ENCODE measurements at regions not wholly inside any gene's neighbourhood (a gene's known extent, or its start where the extent isn't known, plus 50 kb on each side); places are given as distances from the start of the nearest gene placed in this dataset.

DNA sequence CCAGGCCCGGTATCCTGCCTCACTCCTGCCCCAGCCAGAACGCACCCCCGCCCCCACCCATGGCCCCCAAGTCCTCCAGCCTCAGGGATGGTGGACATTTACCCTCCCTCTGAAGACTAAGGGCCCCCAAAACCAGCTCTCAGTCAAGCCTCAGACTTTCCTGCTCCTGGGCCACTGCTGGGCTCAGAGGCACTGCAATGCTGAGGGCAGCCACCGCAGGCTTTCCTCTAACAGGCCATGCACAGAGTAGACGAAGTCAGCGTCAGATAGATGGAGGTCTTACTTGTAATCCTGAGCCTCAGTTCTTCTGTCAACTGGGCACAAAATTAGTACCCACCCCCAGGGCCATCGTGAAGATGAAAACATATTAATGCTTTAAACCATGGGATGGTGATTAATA is 92.6 kb downstream of the TTC32 start:
- no peaks in the 10 kb centered on the region for H3K9me3 ChIP-seq (ENCODE audit: control insufficient read depth, insufficient read depth, low read length)
- H3K4me1 ChIP-seq (ENCODE audit: control insufficient read depth, insufficient read depth, low read length): no peaks in the 10 kb centered on the region
- H3K27ac ChIP-seq (ENCODE audit: low read depth, low read length): no peak overlapping the region
- H3K4me3 ChIP-seq (ENCODE audit: low read depth, low read length): no peak overlapping the region
- H3K36me3 ChIP-seq (ENCODE audit: control insufficient read depth, insufficient read depth, low read length): no peaks in the 10 kb centered on the region
- no peak overlapping the region for H3K9ac ChIP-seq (ENCODE audit: low read depth, low read length)
- H3K27me3 ChIP-seq (ENCODE audit: control insufficient read depth, insufficient read depth, low read length): no peaks in the 10 kb centered on the region

DNA sequence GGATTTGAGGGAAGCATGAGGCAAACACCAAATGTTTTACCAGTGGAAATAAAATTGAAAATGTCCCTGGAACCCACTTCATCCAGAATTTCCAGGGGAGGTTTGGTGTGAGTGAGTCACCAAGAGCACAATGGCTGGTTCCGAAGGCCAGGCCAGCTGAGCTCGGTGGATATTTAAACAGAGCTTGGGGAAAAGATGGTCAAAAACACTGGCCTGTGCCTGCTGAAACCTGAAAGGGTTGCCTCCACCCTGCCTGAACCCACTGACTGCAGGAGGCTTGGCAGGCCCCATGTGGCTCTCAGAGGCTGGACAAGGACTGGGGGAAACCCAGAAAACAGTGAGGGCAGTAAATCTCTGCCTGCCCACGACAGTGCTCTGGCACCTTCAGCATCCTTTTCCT is 93.9 kb downstream of the TTC32 start:
- no peak overlapping the region for H3K9ac ChIP-seq (ENCODE audit: low read depth, low read length)

DNA sequence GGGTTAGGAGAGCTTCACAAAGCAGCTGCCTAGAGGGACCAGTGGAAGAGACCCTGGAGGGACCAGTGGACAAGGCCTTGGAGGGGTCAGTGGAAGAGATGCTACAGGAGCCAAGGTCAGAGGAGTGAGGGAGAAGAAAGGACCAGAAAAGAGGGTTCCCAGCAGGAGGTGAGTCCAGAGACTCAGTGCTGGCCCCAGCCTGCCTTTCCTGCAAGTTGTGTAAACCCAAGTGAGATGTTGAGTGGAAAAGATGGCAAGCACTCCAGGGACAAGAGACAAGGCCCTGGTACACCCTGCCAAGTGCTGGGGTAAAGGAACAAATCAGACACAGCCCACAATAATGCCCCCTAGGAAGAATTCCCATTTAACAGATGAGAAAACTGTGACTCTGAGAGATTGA is 94.4 kb downstream of the TTC32 start:
- no peaks in the 10 kb centered on the region for H3K27me3 ChIP-seq (ENCODE audit: control insufficient read depth, insufficient read depth, low read length)
- H3K4me1 ChIP-seq (ENCODE audit: control insufficient read depth, insufficient read depth, low read length): no peaks in the 10 kb centered on the region
- H3K4me3 ChIP-seq (ENCODE audit: low read depth, low read length): no peak overlapping the region
- H3K9me3 ChIP-seq (ENCODE audit: control insufficient read depth, insufficient read depth, low read length): no peaks in the 10 kb centered on the region
- no peaks in the 10 kb centered on the region for H3K36me3 ChIP-seq (ENCODE audit: control insufficient read depth, insufficient read depth, low read length)
- H3K9ac ChIP-seq (ENCODE audit: low read depth, low read length): no peak overlapping the region
- no peak overlapping the region for H3K27ac ChIP-seq (ENCODE audit: low read depth, low read length)

More for the DNA sequence above, 93.9 kb downstream of the TTC32 start:
- Histone ChIP-seq H3K27ac (ENCODE audit: low read depth, low read length) (no peak overlapping the region), H3K36me3 (ENCODE audit: control insufficient read depth, insufficient read depth, low read length) (no peaks in the 10 kb centered on the region), H3K27me3 (ENCODE audit: control insufficient read depth, insufficient read depth, low read length) (no peaks in the 10 kb centered on the region), H3K9me3 (ENCODE audit: control insufficient read depth, insufficient read depth, low read length) (no peaks in the 10 kb centered on the region), H3K4me1 (ENCODE audit: control insufficient read depth, insufficient read depth, low read length) (no peaks in the 10 kb centered on the region), H3K4me3 (ENCODE audit: low read depth, low read length) (no peak overlapping the region)

DNA sequence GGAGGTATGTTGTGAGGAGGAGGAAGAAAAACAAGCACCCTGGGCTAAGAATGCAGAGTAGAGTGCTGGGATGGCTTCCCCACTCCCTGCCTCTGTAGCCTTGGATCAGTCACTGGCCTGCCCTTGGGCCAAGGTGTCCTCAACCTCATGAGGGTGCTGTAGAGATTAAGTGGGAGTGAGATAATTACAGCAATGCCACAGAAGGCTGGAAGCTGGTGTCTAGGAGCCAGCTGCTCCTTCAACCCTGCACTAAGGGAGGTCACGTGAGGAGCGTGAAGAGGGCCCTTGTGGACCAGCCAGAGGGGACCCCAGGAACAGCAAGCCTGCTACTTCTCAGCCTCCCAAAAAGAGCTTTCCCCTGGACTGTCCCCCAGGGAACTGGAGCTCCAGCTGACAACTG is 95.2 kb downstream of the TTC32 start:
- Histone ChIP-seq H3K27me3 (ENCODE audit: control insufficient read depth, insufficient read depth, low read length) (no peaks in the 10 kb centered on the region), H3K4me1 (ENCODE audit: control insufficient read depth, insufficient read depth, low read length) (no peaks in the 10 kb centered on the region), H3K4me3 (ENCODE audit: low read depth, low read length) (no peak overlapping the region), H3K27ac (ENCODE audit: low read depth, low read length) (no peak overlapping the region), H3K9me3 (ENCODE audit: control insufficient read depth, insufficient read depth, low read length) (no peaks in the 10 kb centered on the region), H3K36me3 (ENCODE audit: control insufficient read depth, insufficient read depth, low read length) (no peaks in the 10 kb centered on the region), H3K9ac (ENCODE audit: low read depth, low read length) (no peak overlapping the region)

DNA sequence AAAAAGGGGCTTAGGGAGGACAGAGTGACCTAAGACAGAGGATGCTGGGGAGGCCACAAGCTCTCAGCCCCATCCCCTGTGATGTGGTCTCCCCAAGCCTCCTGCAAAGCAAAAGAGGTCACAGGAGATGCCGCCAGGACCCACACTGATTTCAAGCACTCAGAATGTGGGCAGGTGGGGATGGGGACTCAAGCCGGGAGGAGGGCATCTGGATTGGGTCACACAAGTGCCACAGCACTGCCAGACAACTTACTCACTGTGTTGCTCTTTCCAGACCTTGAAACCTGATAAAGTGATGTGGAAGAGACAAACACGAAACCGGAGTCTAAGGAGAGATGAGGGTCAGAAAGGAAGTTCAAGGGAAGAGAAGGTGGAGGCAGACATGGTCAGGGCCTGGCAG is 95.7 kb downstream of the TTC32 start:
- Histone ChIP-seq H3K9ac (ENCODE audit: low read depth, low read length) (no peak overlapping the region), H3K4me3 (ENCODE audit: low read depth, low read length) (no peak overlapping the region), H3K36me3 (ENCODE audit: control insufficient read depth, insufficient read depth, low read length) (no peaks in the 10 kb centered on the region), H3K4me1 (ENCODE audit: control insufficient read depth, insufficient read depth, low read length) (no peaks in the 10 kb centered on the region), H3K27me3 (ENCODE audit: control insufficient read depth, insufficient read depth, low read length) (no peaks in the 10 kb centered on the region), H3K9me3 (ENCODE audit: control insufficient read depth, insufficient read depth, low read length) (no peaks in the 10 kb centered on the region), H3K27ac (ENCODE audit: low read depth, low read length) (no peak overlapping the region)

DNA sequence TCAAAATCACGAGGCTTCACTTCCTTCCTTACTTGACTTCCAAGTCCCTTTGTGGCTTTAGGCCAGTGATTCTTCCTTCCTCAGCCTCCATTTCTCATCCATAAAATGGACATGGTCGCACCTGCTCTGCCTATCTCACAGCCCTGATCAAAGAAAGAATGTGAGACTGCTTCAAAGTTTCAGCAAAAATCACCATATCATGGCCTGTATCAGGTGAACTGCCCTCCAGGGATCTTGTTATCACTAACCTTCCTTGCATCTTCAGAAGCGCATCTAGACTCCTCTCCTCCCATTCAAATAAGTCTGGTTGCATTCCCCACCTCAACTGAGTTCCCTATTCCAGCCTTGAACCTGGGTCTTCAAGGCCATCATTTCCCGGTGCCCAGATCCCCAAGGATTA is 96.5 kb downstream of the TTC32 start:
- no peak overlapping the region for H3K27ac ChIP-seq (ENCODE audit: low read depth, low read length)

DNA sequence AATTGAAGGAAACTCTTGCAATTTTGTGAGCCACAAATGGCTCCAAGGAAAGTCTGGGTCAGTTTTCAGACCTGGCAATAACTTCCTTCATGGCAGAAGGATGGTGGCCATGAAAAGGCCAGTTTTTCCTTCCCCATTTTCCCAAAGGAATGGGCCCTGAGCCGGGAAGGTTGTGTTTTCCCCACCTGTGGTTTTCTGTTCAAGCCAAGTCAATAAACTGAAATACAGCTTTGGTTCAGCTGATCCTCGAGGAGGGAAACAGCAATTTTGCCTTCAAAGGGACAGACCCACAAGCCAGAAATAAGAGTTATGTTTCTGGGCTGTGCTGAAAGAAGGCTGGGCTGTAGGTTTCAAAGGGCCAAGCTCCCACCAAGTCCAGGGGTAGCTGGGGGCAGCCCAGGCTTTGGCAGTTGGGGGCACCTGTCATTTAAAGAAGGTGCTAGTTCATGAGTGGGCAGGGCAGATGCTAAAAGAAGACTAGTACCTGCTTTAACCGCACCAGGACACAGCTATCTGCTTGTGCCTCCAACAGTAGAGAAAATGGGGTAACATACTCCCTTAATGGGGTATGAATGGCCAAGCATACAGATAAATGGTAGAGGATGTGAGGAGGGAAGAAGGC is 97.0 kb downstream of the TTC32 start:
- Histone ChIP-seq H3K36me3 (ENCODE audit: control insufficient read depth, insufficient read depth, low read length) (no peaks in the 10 kb centered on the region), H3K9ac (ENCODE audit: low read depth, low read length) (no peak overlapping the region), H3K9me3 (ENCODE audit: control insufficient read depth, insufficient read depth, low read length) (no peaks in the 10 kb centered on the region), H3K27ac (ENCODE audit: low read depth, low read length) (no peak overlapping the region), H3K4me1 (ENCODE audit: control insufficient read depth, insufficient read depth, low read length) (no peaks in the 10 kb centered on the region), H3K4me3 (ENCODE audit: low read depth, low read length) (no peak overlapping the region), H3K27me3 (ENCODE audit: control insufficient read depth, insufficient read depth, low read length) (no peaks in the 10 kb centered on the region)

More for the DNA sequence above, 96.5 kb downstream of the TTC32 start:
- Histone ChIP-seq H3K4me3 (ENCODE audit: low read depth, low read length) (no peak overlapping the region), H3K27me3 (ENCODE audit: control insufficient read depth, insufficient read depth, low read length) (no peaks in the 10 kb centered on the region), H3K4me1 (ENCODE audit: control insufficient read depth, insufficient read depth, low read length) (no peaks in the 10 kb centered on the region), H3K9me3 (ENCODE audit: control insufficient read depth, insufficient read depth, low read length) (no peaks in the 10 kb centered on the region), H3K9ac (ENCODE audit: low read depth, low read length) (no peak overlapping the region), H3K36me3 (ENCODE audit: control insufficient read depth, insufficient read depth, low read length) (no peaks in the 10 kb centered on the region)

DNA sequence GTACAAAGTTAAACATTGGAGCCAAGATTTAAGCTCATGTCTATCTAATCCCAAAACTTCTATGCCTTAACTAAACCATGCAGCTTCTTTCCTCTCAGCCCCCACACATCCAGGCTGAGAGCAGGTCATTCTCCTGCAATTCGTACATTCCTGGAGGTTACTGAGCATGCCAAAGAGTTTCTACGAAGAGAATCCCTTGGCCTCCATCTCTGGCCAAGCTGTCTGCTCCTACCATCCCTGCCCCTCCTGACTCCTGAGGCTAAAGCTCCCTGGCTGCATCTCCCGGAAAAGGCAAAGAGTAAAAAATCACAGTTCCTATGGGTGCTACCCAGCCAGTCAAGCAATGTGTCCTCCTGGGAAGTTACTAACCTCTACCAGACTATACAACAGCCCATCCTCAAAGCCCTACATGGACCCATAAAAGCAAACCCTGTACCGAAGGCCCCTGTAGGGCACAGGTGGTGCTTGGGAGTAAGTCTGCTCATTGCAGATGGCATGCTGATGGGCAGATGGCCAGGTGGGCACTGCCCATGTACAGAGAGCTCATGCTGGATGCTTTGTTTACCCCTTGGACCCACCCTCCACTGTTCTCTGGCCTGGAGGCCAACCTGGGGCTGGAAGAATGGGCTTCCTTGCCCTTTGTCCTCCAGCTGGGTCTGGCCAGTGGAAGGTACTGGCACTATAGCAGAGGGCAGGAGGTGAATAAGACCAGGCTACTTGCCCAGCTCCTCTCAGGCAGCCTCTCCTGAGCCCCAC is 99.5 kb downstream of the TTC32 start:
- no peaks in the 10 kb centered on the region for H3K4me1 ChIP-seq (ENCODE audit: control insufficient read depth, insufficient read depth, low read length)
- H3K9ac ChIP-seq (ENCODE audit: low read depth, low read length): no peak overlapping the region
- H3K9me3 ChIP-seq (ENCODE audit: control insufficient read depth, insufficient read depth, low read length): no peaks in the 10 kb centered on the region
- H3K36me3 ChIP-seq (ENCODE audit: control insufficient read depth, insufficient read depth, low read length): no peaks in the 10 kb centered on the region
- no peak overlapping the region for H3K27ac ChIP-seq (ENCODE audit: low read depth, low read length)
- no peaks in the 10 kb centered on the region for H3K27me3 ChIP-seq (ENCODE audit: control insufficient read depth, insufficient read depth, low read length)
- no peak overlapping the region for H3K4me3 ChIP-seq (ENCODE audit: low read depth, low read length)

DNA sequence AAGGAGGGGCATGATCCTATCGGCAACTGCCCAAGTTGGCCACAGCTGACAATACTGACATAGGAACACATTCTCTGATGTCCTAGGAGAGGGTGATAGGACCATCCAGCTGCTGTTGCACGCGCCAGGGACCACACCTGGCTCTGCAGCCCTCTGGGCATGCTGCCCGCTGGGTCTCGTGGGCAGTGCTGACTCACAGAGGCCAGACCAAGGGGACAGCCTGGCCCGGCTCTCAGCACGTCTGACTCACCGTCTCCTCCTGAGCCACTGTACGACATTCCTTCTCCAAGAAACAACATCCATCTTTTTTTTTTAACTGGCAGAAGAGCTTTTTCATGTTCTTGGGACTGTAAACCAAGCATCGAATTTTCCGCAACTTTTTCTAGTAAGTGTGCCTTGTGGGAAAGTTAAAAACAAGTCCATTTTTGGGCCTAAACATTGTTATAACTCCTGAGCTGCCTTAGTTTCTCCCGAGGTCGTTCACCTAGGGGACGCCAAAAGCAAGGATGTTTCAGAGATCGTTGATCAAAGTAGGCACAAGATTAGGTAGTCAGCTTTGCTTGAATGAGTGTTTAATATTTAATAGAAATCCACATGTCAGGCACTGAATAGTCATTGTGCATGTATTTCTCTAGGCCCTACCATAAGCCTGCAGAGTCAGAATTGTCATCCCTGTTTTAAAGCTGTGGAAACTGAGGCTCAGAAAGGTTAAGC is 100.3 kb downstream of the TTC32 start:
- H3K9me3 ChIP-seq (ENCODE audit: control insufficient read depth, insufficient read depth, low read length): no peaks in the 10 kb centered on the region
- no peaks in the 10 kb centered on the region for H3K36me3 ChIP-seq (ENCODE audit: control insufficient read depth, insufficient read depth, low read length)
- H3K4me1 ChIP-seq (ENCODE audit: control insufficient read depth, insufficient read depth, low read length): no peaks in the 10 kb centered on the region
- no peak overlapping the region for H3K27ac ChIP-seq (ENCODE audit: low read depth, low read length)
- no peak overlapping the region for H3K4me3 ChIP-seq (ENCODE audit: low read depth, low read length)
- H3K27me3 ChIP-seq (ENCODE audit: control insufficient read depth, insufficient read depth, low read length): no peaks in the 10 kb centered on the region
- H3K9ac ChIP-seq (ENCODE audit: low read depth, low read length): no peak overlapping the region

DNA sequence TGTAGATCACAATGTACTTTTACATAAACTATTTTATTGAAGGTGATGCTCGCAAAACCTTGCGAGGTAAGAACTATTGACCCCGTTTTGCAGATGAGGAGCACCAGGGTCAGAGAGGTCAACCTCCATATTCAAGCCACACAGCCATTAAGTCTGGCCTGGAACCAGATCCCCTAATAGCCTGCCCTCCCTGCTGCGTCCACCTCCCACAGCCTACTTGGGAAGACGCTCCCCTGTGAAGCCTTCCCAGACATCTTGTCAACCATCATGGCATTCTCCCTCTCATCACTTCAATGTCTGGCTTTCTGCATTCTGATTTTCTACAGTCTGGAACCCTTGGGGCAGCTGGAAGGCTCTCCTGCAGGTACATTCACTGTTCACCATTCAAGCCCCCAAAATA is 101.0 kb downstream of the TTC32 start:
- Histone ChIP-seq H3K4me3 (ENCODE audit: low read depth, low read length) (no peak overlapping the region), H3K36me3 (ENCODE audit: control insufficient read depth, insufficient read depth, low read length) (no peaks in the 10 kb centered on the region), H3K27ac (ENCODE audit: low read depth, low read length) (no peak overlapping the region), H3K27me3 (ENCODE audit: control insufficient read depth, insufficient read depth, low read length) (no peaks in the 10 kb centered on the region), H3K4me1 (ENCODE audit: control insufficient read depth, insufficient read depth, low read length) (no peaks in the 10 kb centered on the region), H3K9me3 (ENCODE audit: control insufficient read depth, insufficient read depth, low read length) (no peaks in the 10 kb centered on the region), H3K9ac (ENCODE audit: low read depth, low read length) (no peak overlapping the region)

Data from HUES48 (cell line).